HG03432 (cell line): ENCODE measurements at regions not wholly inside any gene's neighbourhood (a gene's known extent, or its start where the extent isn't known, plus 50 kb on each side); places are given as distances from the start of the nearest gene placed in this dataset.
A peak's percentile ranks its signal among the peaks of the same experiment; 100 is the strongest.
"Not testable (repeated sequence)": the region's sequence is repeated elsewhere in the genome, so short reads cannot be mapped to it uniquely, and the experiment has no call there.

Source experiments
- ATAC-seq: cut with Tn5 transposase; IDR thresholded peaks from one replicate; pipeline ENCODE4 v1.9.1; 2021; ENCODE audit warnings: mild to moderate bottlenecking, moderate library complexity; ENCODE audit not compliant: unreplicated experiment

DNA sequence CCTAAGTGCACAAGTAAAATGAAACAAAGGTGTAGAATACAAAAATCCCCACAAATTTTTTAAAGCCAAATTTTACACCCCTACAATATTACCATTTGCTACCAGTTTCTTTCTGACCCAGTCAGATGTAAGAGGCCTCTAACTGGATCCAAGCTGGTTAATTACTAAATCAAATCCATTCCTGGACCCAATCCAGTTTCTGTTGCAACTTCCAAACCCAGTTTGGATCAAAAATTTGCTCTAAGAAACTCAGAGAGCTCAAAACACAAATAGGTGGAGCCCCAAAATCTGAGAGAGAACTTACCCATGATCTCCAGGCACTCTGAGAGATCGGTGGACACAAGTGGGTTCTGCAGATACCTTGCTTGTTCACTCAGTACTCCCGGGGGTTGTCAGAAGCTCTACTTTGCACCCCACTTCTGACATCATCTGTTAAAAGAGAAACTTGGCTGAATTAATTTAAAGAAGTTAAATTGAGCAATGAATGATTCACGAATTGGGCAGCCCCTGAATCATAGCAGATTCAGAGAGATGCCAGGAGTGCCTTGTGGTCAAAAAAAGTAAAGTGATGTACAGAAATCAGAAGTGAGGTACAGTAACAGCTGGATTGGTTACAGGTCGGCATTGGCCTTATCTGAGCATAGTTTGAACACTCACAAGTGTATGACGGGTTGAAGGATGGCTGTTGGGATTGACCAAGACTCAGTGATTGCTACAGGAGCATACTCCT, 448.0 kb downstream of the KCNT2 start:
- no peak for ATAC-seq

GRCh38 chr1:196155586-196155985, 452.7 kb downstream of the KCNT2 start:
- ATAC-seq, result no peak

DNA sequence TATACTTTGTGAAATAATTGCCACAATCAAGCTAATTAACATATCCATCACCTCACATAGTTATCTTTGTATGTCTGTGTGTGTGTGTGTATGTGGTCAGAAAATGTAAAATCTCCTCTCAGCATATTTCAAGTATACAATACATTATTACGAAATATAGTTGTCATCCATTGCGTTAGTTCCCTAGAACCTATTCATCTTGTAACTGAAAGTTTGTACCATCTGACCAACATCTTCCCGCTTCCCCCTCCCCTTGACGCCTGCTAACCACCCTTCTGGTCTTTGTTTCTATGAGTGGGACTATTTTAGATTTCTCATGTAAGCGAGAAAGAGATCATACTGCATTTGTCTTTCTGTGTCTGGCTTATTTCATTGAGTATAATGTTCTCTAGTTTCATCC, 455.3 kb downstream of the KCNT2 start:
- peak; percentile 74 for ATAC-seq

GRCh38 chr1:196152086-196152485, 456.2 kb downstream of the KCNT2 start:
- peak; percentile 43 for ATAC-seq

DNA sequence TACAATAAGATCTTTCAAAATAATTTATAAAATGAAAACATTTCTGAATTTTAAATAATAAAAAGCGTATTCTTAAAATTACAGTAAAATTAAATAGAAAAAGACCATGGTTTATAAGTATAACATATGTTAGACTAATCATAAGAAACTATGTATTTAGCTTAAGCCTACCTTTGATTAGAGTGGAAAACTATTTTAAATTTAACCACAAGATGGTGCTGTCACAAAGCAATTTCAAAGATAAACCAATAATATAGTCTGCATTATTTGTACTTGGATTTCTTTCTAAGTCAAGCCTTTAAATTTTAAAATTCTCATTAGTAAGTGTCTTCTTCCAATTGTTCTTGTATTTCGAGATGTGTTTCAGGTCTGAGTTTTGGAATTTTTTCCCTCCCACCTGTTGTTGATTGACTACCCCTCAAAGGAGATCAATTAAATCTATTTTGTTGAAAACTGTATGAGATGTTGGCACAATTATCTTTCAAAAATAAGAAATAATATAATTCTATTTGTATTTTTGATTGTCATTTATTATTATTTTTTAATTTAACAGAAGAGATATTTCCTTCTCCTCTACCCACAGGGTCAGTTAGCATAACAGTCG, 459.8 kb downstream of the KCNT2 start:
- ATAC-seq, result peak; percentile 50

GRCh38 chr1:196147530-196147929, 460.7 kb downstream of the KCNT2 start:
- ATAC-seq, result no peak

- not testable (repeated sequence) for ATAC-seq
Measured at GRCh38 chr1:196145151-196145550, 463.1 kb downstream of the KCNT2 start.

DNA sequence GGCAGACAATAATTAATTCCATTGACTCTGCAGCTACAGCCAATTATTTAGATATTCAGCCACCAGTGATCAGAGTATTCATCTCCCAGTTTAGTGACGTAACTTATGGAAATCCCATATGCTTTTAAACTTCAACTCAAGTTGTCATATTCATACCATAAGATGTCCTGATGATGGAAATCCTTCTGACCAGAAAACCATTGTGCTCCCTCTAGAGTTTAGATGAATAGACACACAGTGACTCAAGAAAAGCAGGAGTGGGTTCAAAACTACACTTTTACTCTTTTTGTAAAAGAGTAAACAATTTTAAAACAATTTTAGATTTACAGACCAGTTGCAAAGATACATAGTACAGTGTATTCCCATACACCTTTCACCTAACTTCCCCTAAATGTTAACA, 463.7 kb downstream of the KCNT2 start:
- no peak for ATAC-seq

DNA sequence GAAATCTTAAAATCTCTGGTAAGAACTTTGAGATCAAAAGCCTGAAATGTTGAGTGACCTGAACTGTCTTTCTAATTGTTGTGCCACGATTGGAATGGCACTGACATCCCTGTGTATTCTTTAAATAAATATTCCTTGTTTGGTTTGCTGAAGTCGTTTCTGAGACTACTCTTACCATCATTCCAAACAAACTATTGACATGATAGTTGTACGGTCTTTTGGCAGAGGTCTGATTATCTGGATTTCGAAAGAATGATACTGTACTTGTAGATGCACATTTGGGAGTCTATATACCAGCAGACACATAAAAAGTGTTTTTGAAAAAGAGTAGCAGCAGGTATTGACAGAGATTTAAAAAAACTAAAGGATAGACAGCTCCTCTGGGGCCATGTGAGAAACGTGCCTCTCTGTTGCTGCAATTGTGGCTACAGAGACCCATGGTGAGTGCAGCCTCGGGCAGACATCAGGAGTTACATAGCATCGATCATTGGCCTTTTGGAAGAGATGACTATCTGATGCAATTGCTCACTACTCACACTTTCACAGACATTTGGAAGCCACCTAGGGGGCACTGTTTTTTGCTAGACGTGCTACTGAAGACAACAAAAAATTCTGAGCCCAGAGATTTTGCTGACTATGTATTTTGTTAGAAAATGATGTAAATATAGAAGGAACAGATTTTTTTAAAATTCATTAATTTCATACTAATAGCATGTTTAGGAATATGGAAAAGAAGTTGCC, 464.5 kb downstream of the KCNT2 start:
- ATAC-seq, result no peak

DNA sequence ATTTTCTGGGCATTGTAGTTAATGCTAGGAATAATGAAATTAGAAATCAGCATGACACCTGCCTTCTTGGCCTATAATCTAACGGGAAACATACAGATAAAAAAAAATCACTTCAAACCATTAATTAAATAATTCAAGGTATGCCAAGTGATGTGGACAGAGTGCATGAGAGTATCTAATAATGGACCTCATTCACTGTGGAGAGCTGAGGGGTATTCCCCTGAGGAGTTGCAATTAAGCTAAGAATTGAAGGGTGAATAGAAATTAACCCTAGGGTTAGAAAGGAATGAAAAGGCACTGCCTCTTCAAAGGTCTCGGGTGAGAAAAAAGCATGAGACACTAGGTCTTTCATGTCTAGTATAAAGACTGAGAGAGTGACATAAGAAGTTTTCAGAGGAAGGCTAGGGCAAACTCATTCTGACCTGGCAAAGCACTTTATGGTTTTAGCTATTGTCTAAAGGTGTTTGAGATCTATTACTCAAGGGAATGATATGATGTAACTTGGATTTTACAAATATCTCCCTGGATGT, 466.1 kb downstream of the KCNT2 start:
- ATAC-seq, result no peak

- ATAC-seq, result no peak
Measured at GRCh38 chr1:196136396-196136795, 471.8 kb downstream of the KCNT2 start.

DNA sequence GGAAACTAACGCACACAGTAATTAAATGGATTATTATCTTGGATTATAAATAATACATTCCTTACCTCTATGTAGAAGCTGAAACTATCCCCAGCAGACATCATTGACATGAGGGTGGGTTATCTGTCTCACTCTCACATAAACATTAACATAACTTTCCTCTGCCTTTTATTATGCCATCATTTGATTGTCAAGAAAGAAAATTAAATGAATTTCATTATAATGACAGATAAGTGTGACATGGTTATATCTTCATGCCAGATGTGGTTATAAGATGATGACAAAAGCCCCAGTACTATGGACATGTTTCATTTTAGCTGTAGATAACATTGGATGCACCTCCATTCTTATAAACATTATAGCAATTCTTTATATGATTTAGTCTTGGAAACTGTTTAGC, 476.5 kb downstream of the KCNT2 start:
- ATAC-seq, result no peak

DNA sequence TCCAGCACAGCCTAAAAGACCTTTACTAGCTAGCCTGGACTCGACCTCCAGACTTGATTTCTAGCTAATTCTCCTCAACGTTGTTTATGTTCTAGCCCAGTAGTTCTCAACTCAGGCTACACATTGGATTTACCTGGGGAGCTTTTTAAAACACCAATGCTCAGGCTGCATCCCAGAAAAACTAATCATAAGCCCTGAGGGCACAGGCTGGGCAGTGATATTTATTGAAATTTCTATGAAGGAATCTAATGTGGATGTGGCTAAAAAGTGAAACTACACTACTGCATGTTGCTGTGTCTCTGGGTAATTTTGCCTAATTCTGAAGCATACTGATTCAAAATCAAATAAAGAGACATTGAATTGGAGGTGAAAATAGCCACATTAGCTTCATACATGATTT, 479.4 kb downstream of the KCNT2 start:
- no peak for ATAC-seq

DNA sequence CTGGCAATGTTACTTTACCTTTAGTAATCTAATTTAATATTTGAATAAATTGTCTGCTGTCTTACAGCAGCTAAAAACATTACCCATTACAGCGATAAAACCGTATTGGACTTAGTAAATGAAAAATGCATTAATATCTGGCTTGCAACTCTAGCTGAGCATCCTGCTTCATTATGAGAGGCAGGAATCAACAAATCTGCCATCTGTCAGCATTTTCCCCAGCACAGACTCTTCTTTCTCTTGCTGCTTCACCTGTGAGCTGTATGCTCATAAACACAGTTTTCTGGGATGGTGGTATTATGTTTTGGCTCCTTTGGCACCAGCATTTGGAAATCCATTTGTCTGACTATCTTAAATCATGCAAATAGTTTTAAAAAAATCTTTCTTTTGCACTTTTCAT, 487.1 kb downstream of the KCNT2 start:
- no peak for ATAC-seq

DNA sequence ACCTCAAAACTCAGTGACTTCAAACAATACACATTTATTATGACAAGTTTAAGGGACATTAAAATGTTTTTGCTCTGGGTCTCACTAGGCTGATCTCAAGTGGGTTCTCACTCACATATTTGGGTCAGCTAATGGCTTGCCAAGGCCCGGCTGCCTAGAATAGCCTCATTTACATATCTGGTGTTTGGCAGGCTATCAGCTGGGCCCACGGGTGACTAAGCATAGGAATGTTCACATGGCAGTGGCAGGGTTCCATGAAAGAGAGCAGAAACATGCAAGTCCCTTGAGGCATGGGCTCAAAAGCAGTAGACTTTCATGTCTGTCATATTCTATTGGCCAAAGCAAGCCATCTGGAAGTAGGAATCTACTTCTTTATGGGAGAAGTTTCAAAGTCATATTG, 492.6 kb downstream of the KCNT2 start:
- no peak for ATAC-seq

- no peak for ATAC-seq
Measured at GRCh38 chr1:196114193-196114592, 494.0 kb downstream of the KCNT2 start.

DNA sequence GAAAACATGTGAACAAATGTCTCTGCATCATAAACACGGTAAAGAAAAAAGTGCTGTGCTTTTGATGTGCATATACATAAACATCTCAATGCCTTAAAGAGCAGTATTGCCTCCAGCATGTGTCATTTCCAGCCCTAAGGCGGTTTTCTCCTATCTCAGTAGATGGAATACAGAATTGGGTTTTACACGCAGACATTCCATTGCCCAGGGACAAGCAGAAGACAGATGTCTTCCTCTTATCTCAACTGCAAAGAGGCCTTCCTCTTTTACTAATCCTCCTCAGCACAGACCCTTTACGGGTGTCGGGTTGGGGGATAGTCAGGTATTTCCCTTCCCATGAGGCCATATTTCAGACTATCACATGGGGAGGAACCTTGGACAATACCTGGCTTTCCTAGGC, 499.2 kb downstream of the KCNT2 start:
- not testable (repeated sequence) for ATAC-seq

DNA sequence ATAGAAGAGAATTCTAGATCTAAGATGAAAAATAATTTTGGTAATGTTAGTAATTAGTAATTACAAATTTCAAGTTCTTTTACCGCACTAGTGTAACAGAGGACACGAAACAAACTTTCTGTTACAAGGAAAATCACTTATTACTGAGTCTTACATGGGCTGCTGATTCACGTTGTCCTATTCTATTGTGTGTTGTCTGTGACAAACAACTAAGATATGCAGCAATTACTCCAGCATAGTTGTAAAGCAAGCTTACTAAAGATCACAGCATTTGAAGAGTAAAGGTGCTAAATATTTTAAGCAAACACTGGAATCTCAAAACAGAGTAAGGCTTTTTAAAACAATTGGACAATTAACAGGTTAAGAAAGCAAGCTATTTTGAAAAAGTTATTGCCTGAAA, 502.3 kb downstream of the KCNT2 start:
- no peak for ATAC-seq

DNA sequence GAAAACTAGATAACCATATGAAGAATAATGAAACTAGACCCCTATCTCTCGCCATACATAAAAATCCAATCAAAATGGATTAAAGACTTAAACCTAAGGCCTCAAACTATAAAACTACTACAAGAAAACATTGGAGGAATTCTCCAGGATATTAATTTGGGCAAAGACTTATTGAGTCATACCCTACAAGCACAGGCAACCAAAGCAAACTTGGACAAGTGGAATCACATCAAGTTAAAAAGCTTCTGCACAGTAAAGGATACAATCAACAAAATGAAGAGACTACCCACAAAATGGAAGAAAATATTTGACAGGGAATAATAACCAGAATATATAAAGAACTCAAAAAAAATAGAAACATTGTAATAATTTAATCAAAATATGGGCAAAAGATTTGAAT, 505.4 kb downstream of the KCNT2 start:
- no peak for ATAC-seq

DNA sequence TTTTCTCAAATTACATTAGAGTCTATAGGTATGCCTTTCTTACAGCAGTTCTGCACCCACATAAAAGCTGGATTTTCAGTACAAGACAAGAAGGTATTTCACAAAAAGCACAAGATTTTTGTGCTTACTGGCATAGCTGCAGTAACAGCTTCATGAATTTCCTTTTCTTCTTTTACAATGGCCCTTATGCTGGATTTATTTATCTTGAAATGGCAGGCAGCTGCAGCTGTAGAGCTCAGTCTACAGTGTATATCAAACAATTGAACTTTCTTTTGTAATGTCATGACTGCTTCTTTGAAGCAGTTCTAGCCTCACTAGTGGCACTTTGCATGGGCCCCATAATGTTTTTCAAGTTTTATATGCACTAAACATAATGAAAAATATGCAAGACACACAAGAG, 510.2 kb downstream of the KCNT2 start:
- ATAC-seq, result no peak

- ATAC-seq, result no peak
Measured at GRCh38 chr1:196094821-196095220, 513.4 kb downstream of the KCNT2 start.
